ENCODE measurements at regions not wholly inside any gene's neighbourhood (a gene's known extent, or its start where the extent isn't known, plus 50 kb on each side); places are given as distances from the start of the nearest gene placed in this dataset.

DNA sequence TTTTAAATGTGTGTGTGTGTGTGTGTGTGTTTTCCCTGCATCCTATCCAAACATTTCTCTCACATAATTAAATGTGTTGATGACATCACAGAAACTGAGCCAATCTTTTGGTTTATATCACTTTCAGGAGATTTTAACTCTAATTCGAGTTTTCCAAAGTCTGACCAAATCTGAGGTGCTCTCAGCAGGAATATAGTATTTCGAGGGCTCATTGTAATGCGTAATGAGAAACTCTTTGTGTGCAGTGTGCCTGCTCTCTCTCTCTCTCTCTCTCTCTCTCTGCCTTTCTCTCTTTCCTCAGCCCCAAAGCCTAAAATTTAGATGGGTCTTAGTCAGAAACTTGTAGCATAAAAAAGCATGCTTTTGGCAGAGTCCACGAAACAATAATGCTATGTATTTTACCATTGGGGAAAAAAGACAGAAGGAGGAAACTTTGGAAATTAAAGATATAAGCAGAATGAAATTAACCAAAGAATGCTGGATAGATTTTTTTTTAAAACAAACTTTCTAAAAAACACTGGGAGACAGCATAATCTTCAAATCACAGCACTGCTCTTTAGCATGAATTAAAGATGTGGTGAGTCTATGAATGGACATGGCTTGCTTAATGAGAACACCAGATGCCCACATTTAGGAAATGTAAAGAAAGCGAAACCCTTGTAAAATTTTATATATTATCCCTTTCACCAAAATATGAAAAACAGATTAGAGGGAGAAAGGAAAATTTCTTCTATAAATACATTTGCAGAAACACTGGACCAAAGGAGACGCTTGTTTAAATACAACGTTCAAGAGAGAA is 206.8 kb upstream of the HABP2 start:
- TF ChIP-seq, protein P1, sequence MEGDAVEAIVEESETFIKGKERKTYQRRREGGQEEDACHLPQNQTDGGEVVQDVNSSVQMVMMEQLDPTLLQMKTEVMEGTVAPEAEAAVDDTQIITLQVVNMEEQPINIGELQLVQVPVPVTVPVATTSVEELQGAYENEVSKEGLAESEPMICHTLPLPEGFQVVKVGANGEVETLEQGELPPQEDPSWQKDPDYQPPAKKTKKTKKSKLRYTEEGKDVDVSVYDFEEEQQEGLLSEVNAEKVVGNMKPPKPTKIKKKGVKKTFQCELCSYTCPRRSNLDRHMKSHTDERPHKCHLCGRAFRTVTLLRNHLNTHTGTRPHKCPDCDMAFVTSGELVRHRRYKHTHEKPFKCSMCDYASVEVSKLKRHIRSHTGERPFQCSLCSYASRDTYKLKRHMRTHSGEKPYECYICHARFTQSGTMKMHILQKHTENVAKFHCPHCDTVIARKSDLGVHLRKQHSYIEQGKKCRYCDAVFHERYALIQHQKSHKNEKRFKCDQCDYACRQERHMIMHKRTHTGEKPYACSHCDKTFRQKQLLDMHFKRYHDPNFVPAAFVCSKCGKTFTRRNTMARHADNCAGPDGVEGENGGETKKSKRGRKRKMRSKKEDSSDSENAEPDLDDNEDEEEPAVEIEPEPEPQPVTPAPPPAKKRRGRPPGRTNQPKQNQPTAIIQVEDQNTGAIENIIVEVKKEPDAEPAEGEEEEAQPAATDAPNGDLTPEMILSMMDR (conservative IDR thresholded peaks at IDR 0.05) = no peak
- no peak for TF ChIP-seq ZFX (IDR thresholded peaks at IDR 0.05)

Measured in C4-2B (cell line).